Activated T-helper 17 cell treated with anti-CD3 and anti-CD28 coated beads, Interleukin-2, amount 50 U/mL, for 72 hours (primary cell): ENCODE measurements at regions not wholly inside any gene's neighbourhood (a gene's known extent, or its start where the extent isn't known, plus 50 kb on each side); places are given as distances from the start of the nearest gene placed in this dataset.
"Not testable (repeated sequence)": the region's sequence is repeated elsewhere in the genome, so short reads cannot be mapped to it uniquely, and the experiment has no call there.

Source experiments
- ATAC-seq: fragments of 150-1000 bp; cut with Tn5 transposase; replicated peaks from 2 replicates; pipeline ENCODE4 v1.10.0; 2021; ENCODE audit warnings: mild to moderate bottlenecking, moderate library complexity
- H3K27ac Mint-ChIP-seq: one replicate; pipeline ENCODE4 v1.8.0; 2022; ENCODE audit warnings: mixed read lengths
- H3K27me3 Mint-ChIP-seq: one replicate; pipeline ENCODE4 v1.8.0; 2022; ENCODE audit warnings: mixed read lengths
- H3K36me3 Mint-ChIP-seq: one replicate; pipeline ENCODE4 v1.8.0; 2022; ENCODE audit warnings: low read depth, mild to moderate bottlenecking, mixed read lengths
- H3K4me1 Mint-ChIP-seq: one replicate; pipeline ENCODE4 v1.8.0; 2022; ENCODE audit warnings: mixed read lengths
- H3K4me3 Mint-ChIP-seq: one replicate; pipeline ENCODE4 v1.8.0; 2022; ENCODE audit warnings: mild to moderate bottlenecking, mixed read lengths
- H3K9me3 Mint-ChIP-seq: one replicate; pipeline ENCODE4 v1.8.0; 2022; ENCODE audit warnings: mixed read lengths

DNA sequence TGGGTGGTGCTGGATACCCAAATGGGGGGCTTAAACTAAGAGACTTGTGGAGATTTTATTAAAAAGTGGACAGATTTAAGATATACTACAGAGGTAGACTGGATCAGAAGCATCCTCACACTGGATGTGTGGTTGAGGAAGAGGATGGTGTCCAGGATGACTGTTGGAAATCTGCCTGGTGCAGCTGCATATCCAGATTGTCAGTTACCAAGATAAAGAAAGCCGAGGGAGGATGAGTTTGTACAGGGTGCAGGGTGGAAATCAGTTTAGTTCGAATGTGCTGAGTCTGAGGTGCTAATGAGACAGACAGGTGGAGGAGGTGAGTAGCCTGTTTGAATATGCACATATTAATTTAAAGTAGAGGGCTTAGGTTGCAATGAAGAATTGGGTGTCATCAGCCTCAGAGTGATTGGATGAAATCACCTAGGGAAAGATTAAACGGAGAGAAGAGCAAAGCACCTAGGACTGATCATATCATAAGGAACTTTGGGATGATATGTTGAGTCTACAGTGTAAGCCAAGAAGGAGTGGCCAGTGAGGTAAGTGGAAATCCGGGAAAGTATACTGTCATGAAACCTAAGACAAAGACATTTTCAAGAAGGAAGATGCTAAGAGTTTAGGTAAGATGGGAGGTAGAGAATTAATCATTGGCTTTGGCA lies 74.1 kb upstream of the GOLGA8B start:
- no peak overlapping the region for H3K27ac Mint-ChIP-seq
- H3K4me3 Mint-ChIP-seq, result no peak overlapping the region
- ATAC-seq, result no peak
- H3K36me3 Mint-ChIP-seq, result no peaks in the 10 kb centered on the region
- H3K4me1 Mint-ChIP-seq, result peaks cover 3% of the 10 kb centered on the region
- peaks cover 38% of the 10 kb centered on the region for H3K27me3 Mint-ChIP-seq
- no peaks in the 10 kb centered on the region for H3K9me3 Mint-ChIP-seq

DNA sequence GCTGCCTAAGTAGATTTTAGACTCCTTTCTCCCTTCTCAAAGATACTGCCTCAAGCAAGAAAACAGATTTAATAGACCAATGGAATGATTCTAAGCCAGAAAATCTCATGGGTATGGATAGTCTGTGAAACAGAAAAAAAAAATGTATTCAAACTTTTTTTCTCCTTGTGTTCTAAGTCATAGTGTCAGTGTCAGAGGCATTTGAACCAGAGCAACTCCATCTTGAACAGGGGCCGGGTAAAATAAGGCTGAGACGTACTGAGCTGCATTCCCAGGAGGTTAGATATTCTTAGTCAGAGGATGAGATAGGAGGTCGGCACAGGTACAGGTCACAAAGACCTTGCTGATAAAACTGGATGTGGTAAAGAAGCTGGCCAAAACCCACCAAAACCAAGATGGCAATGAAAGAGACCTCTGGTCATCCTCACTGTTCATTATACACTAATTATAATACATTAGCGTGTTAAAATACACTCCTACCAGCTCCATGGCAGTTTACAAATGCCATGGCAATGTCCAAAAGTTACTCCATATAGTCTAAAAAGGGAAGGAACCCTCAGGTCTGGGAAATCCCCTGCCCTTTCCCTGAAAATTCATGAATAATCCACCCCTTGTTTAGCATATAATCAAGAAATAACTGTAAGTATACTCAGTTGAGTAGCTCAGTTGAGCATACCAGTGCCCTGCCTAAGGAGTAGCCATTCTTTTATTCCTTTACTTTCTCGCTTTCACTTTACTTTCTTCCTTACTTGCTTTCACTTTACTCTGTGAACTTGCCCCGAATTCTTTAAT lies 72.8 kb upstream of the GOLGA8B start:
- Mint-ChIP-seq H3K27me3 (peaks cover 38% of the 10 kb centered on the region), H3K27ac (no peak overlapping the region), H3K9me3 (no peaks in the 10 kb centered on the region), H3K4me1 (peaks cover 5% of the 10 kb centered on the region), H3K36me3 (no peaks in the 10 kb centered on the region), H3K4me3 (no peak overlapping the region)
- ATAC-seq, result no peak

DNA sequence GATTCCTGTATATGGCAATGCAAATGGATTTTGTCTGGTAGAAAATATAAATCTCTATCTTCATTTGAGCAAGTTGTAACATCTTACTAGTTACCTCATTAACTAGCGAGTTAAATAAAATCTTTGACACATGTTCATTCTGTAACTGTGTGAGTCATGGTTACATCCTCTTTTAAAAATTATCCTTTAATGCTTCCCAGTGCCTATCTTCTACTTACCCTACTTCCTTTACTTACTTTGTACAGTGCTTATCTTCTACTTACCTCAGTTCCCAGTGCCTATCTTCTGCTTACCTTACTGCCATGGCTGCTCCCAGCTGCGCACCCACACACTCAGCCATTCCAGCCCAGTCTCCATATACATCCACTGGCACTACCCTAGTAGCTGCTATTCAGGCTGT lies 71.9 kb upstream of the GOLGA8B start:
- no peaks in the 10 kb centered on the region for H3K36me3 Mint-ChIP-seq
- H3K27me3 Mint-ChIP-seq, result peaks cover 36% of the 10 kb centered on the region
- no peaks in the 10 kb centered on the region for H3K9me3 Mint-ChIP-seq
- no peak overlapping the region for H3K4me3 Mint-ChIP-seq
- peaks cover 5% of the 10 kb centered on the region for H3K4me1 Mint-ChIP-seq
- ATAC-seq, result no peak
- no peak overlapping the region for H3K27ac Mint-ChIP-seq

DNA sequence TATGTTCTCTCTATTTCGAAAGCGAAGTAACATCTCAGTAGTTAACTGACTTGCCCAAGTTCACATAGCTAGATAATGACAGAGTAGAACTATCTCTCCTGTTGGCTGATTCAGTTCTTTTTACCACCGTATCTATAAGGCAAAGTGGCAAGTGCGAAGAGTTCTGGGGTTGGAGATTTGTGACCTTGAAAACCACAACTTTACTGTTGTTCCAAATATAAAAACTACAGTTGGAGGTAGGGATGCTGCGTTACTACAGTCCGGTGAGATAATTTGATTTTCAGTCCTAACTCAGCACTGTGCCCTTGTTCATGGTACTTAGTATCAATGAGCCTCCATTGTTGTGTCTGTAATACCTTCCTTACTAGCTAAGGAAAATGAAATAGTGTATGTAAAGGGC lies 71.2 kb upstream of the GOLGA8B start:
- ATAC-seq, result no peak
- Mint-ChIP-seq H3K4me3 (no peak overlapping the region), H3K9me3 (no peaks in the 10 kb centered on the region), H3K4me1 (peaks cover 5% of the 10 kb centered on the region), H3K36me3 (no peaks in the 10 kb centered on the region), H3K27me3 (peaks cover 32% of the 10 kb centered on the region), H3K27ac (no peak overlapping the region)

DNA sequence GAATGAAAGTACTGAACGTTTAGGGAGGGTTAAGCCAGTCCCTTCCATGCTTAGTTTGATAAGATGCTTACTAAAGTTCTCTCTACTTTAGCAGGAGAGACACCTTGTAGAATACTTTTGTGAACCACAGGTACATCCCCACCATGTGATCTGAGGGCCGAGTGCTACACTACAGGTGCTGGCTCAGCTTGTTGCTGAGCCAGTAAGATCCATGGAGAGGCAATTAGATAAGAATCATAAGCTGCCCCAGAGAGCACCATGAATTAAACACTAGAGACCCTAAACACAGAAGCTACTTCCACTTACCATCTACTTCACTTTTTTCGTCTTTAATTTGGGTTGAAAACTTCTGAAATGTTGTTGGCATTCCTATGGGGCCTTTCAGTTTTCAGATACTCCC lies 70.5 kb upstream of the GOLGA8B start:
- H3K9me3 Mint-ChIP-seq, result no peaks in the 10 kb centered on the region
- peaks cover 25% of the 10 kb centered on the region for H3K27me3 Mint-ChIP-seq
- ATAC-seq, result no peak
- no peaks in the 10 kb centered on the region for H3K36me3 Mint-ChIP-seq
- no peak overlapping the region for H3K27ac Mint-ChIP-seq
- peaks cover 5% of the 10 kb centered on the region for H3K4me1 Mint-ChIP-seq
- H3K4me3 Mint-ChIP-seq, result no peak overlapping the region

DNA sequence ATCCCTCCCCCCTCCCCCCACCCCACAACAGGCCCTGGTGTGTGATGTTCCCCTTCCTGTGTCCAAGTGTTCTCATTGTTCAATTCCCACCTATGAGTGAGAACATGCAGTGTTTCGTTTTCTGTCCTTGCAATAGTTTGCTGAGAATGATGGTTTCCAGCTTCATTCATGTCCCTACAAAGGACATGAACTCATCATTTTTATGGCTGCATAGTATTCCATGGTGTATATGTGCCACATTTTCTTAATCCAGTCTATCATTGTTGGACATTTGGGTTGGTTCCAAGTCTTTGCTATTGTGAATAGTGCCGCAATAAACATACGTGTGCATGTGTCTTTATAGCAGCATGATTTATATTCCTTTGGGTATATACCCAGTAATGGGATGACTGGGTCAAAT lies 69.9 kb upstream of the GOLGA8B start:
- not testable (repeated sequence) for H3K27ac Mint-ChIP-seq, H3K4me3 Mint-ChIP-seq, H3K4me1 Mint-ChIP-seq, H3K36me3 Mint-ChIP-seq, H3K9me3 Mint-ChIP-seq, ATAC-seq
- H3K27me3 Mint-ChIP-seq, result peaks cover 23% of the 10 kb centered on the region

DNA sequence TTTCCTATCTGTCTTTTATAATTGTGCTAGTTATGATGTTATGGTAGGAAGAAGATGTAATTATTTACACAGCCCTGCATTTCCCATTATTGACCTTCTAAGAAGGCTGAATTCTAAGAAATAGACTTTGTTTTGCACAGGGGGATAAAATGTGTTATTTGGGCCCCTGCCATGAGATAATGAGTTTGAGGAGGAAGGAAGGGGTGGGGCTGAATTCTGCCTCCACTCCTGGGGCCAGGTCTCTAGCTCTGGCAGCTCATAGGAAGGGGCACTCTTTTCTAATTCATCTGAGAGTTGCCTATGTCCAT lies 69.2 kb upstream of the GOLGA8B start:
- H3K36me3 Mint-ChIP-seq, result no peaks in the 10 kb centered on the region
- no peak overlapping the region for H3K27ac Mint-ChIP-seq
- peaks cover 5% of the 10 kb centered on the region for H3K4me1 Mint-ChIP-seq
- H3K9me3 Mint-ChIP-seq, result no peaks in the 10 kb centered on the region
- peaks cover 20% of the 10 kb centered on the region for H3K27me3 Mint-ChIP-seq
- no peak overlapping the region for H3K4me3 Mint-ChIP-seq
- ATAC-seq, result no peak

DNA sequence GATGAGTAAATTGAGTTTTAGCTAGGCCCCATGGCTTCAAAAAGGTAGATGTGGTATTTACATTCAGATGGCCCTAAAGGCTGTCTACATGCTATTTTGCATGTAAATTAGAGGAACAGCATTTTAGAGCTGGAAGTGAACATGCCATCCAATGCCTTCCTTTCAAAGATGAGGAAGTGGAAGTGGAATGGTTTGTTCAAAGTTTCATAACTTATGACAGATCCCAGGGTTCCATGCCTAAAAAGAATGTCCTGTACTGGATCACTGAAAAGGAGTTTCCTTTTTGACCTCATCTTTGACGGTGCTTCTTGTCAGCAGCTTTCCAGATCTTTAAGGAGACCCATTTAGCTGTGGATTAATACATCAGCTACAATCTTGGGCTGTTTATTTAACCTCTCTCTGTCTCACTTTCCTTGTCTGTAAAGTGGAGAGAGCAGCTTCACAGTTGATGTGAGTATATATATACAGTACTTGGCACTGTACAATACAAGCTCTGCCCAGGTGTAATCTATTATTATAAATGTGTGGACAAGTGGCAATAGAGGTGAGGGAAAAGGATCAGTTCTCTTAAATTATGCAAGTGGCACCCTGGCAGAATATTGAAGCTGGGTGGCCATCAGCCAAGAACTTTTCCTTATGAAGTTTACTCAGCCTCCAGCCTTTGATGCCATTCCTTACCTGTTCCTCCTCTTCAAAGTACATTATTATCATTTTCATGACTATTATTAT lies 68.7 kb upstream of the GOLGA8B start:
- ATAC-seq, result no peak
- H3K4me3 Mint-ChIP-seq, result no peak overlapping the region
- H3K27me3 Mint-ChIP-seq, result peaks cover 15% of the 10 kb centered on the region
- no peaks in the 10 kb centered on the region for H3K9me3 Mint-ChIP-seq
- H3K36me3 Mint-ChIP-seq, result no peaks in the 10 kb centered on the region
- H3K4me1 Mint-ChIP-seq, result peaks cover 5% of the 10 kb centered on the region
- no peak overlapping the region for H3K27ac Mint-ChIP-seq

DNA sequence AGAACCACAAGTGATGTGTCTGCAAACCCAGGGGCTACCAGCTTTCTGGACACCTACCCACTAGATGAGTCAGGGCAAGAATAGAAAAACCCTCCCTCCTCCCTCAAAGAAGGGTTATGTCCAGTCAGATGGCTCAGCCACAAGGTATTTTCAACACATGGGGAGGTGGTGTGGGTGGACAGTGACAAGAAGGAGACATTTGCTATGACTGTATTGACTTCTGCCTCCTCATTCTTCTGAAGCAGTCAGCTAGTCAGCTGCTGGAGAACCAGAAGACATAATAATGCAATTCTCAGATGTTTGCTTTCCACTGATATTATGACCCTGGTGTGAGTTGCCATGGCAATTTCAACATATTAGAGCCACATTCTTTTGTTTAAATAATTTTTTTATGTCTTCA lies 66.7 kb upstream of the GOLGA8B start:
- Mint-ChIP-seq H3K9me3 (no peaks in the 10 kb centered on the region), H3K27ac (no peak overlapping the region), H3K4me3 (no peak overlapping the region), H3K27me3 (peaks cover 6% of the 10 kb centered on the region), H3K4me1 (peaks cover 5% of the 10 kb centered on the region), H3K36me3 (no peaks in the 10 kb centered on the region)
- peak; percentile 86 for ATAC-seq

DNA sequence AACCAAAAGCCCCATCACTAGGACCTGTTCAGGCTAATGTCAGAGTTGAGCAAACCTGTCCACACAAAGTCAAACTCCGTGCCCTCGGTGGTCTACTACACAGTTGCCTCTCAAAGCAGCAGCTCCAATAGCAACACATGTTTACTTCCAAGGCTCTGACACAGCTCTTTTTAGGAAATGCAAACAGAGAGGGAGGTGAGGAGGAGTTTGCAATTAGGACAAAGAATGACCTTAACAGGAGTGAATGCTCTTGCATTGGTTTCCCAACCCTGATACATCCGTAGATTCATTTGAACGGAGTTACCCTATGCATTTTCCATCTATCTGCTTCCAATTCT lies 64.8 kb upstream of the GOLGA8B start:
- Mint-ChIP-seq H3K9me3 (no peaks in the 10 kb centered on the region), H3K4me1 (peaks cover 5% of the 10 kb centered on the region), H3K27ac (no peak overlapping the region), H3K27me3 (peaks cover 10% of the 10 kb centered on the region), H3K36me3 (no peaks in the 10 kb centered on the region), H3K4me3 (no peak overlapping the region)
- no peak for ATAC-seq

DNA sequence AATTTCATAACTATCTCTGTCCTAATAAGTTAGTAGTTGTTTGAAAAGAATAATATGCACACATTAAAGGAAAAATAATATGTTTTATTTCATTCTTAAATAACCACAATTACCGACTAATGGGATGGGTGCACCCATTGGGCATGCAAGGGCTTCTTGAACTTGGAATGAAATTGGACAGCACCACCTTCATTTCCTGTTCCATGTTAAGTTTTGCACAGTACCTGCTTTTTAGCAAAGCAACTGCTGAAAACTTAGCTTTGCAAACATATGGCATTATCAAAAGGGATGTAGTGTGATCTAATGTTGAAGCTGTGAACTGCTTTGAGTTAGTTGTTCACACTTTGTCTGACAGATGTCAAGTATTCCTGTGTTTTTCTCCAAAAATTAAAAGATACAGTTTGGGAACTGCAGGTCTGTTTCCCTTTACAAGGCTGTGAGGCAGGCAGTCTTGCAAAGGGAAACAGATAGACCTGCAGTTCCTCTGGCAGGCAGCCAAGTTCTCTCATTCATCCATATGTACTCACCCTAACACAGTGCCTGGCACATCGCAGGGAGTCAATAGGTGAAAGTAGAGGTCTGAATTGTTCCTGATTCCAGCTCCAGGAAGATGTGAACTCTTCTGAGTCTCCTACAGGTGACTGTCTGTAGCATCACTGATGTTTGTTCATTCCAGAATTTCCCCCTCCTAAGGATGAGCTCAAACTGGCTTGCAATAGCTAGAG lies 64.3 kb upstream of the GOLGA8B start:
- H3K27ac Mint-ChIP-seq, result no peak overlapping the region
- no peaks in the 10 kb centered on the region for H3K36me3 Mint-ChIP-seq
- H3K27me3 Mint-ChIP-seq, result peaks cover 10% of the 10 kb centered on the region
- no peak for ATAC-seq
- no peaks in the 10 kb centered on the region for H3K9me3 Mint-ChIP-seq
- H3K4me3 Mint-ChIP-seq, result no peak overlapping the region
- H3K4me1 Mint-ChIP-seq, result peaks cover 4% of the 10 kb centered on the region

DNA sequence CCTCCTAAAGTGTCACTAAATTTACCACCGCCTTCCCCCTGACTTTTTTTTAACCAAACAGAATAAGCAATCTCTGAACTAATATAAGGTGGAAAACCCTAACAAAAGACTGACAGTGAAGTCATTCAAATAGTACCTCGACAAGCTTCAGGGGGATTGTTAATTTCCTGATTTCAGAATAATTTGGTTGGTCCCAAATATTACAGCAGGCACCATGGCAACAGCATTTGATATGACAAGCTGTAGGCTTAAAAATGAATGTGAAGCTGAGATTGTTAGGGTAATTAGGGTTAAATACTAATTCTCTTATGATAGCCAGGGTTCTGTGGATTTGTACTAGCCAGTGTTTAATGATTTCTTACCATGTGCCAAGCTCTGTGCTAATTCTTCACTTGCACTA lies 63.5 kb upstream of the GOLGA8B start:
- H3K27me3 Mint-ChIP-seq, result peaks cover 12% of the 10 kb centered on the region
- no peaks in the 10 kb centered on the region for H3K36me3 Mint-ChIP-seq
- no peak for ATAC-seq
- H3K4me3 Mint-ChIP-seq, result no peak overlapping the region
- no peaks in the 10 kb centered on the region for H3K9me3 Mint-ChIP-seq
- H3K27ac Mint-ChIP-seq, result no peak overlapping the region
- H3K4me1 Mint-ChIP-seq, result no peaks in the 10 kb centered on the region

DNA sequence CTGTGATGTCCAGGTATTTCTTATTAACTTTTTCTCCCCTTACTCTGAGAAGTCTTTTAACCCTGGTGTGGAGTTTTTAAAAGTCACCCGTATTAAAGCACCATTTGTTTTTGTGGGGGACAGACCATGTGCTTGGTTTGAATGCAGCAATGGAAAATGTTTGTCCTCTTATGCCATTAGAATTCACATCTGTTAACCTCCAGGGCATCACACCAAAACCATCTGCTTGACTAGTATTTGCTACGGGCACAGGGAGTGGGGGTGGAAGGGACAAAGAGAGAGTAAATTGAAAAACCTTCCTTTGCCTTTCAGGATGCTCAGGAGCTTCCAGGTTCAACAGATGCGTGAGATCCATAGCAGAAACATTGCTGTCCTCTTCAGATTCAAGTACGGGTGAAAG lies 61.4 kb upstream of the GOLGA8B start:
- H3K9me3 Mint-ChIP-seq, result no peaks in the 10 kb centered on the region
- H3K27me3 Mint-ChIP-seq, result peaks cover 12% of the 10 kb centered on the region
- H3K4me1 Mint-ChIP-seq, result no peaks in the 10 kb centered on the region

DNA sequence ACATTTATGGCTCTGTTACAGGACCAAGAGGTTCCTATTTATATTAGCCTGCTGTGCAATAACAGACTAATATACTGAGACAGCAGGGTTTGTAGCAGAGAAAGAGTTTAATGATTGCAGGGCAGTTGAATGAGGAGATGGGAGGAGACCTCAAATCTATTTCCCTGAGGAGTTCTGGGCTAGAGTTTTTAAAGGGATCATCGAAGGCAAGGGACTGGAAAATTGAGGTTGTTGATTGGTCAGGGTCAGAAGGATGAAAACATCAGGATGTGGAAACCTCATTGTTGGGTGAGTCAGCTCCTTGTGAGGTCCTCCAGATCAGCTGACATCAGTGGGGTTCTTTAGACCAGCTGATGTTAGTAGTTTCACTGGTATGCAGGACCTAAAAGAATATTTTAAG lies 60.6 kb upstream of the GOLGA8B start:
- no peak overlapping the region for H3K4me3 Mint-ChIP-seq
- H3K9me3 Mint-ChIP-seq, result no peaks in the 10 kb centered on the region
- ATAC-seq, result no peak
- H3K27ac Mint-ChIP-seq, result no peak overlapping the region
- no peaks in the 10 kb centered on the region for H3K36me3 Mint-ChIP-seq
- peaks cover 12% of the 10 kb centered on the region for H3K27me3 Mint-ChIP-seq
- H3K4me1 Mint-ChIP-seq, result no peaks in the 10 kb centered on the region

More for the DNA sequence above, 61.4 kb upstream of the GOLGA8B start:
- H3K4me3 Mint-ChIP-seq, result no peak overlapping the region
- H3K27ac Mint-ChIP-seq, result no peak overlapping the region
- H3K36me3 Mint-ChIP-seq, result no peaks in the 10 kb centered on the region
- no peak for ATAC-seq

DNA sequence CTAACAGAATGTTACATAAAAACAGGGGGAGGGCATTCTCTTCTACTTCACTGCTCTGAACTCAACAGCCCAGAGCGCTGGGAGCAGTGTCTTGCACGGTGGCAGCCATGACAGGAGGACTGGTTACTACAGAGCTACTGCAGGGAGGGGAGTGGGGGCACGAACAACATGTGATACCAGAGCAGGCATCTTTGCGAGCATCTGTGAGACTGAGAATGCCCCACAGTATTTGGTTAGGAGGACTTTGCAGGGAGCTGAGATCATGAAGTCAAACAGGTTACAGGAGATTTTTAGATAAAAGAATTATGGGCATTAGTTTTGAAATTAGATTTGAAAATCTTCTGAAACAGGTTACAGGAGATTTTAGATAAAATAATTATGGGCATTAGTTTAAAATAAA lies 58.8 kb upstream of the GOLGA8B start:
- peaks cover 12% of the 10 kb centered on the region for H3K27me3 Mint-ChIP-seq

More for the DNA sequence above, 58.8 kb upstream of the GOLGA8B start:
- Mint-ChIP-seq H3K27ac (no peak overlapping the region), H3K4me3 (no peak overlapping the region), H3K9me3 (no peaks in the 10 kb centered on the region), H3K36me3 (no peaks in the 10 kb centered on the region), H3K4me1 (no peaks in the 10 kb centered on the region)
- ATAC-seq, result no peak
